GM12892 (cell line): ENCODE measurements at regions not wholly inside any gene's neighbourhood (a gene's known extent, or its start where the extent isn't known, plus 50 kb on each side); places are given as distances from the start of the nearest gene placed in this dataset.

ENCODE experiments used
- POLR2A ChIP-seq: IDR thresholded peaks from 2 replicates; pipeline ENCODE4 v1.6.1; 2011; ENCODE audit warnings: low read depth, low read length, control low read depth
- POLR2AphosphoS5 ChIP-seq: IDR thresholded peaks from 2 replicates; pipeline ENCODE4 v1.6.1; 2011; ENCODE audit warnings: low read depth, low read length, control low read depth

DNA sequence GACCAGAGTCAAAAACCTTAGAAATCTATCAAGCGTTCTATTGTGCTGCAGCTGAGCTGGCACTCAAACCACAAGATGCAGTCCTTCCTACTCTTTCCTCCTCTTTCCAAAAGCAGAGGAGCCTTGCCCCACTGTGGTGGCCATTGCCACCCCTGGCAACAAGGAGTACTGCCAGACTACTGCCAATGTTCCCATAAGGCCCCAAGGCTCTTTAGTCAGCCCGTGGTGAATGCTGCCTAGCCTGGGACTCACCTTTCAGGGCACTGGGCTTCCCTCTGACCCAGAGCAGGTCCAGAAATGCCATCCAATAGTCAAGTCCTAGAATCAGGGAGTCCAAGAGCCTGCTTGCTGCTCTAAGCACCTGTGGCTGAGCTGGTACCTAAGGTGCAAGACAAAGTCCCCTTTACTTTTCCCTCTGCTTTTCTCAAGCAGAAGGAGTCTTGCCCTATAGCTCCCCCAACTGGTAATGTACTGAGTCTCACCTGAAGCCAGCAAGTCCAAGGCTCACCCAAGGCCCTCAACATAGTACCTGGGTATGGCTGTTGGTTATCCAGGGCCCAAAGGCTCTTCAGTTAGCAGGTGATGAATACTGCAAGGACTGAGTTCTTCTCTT, 219.4 kb downstream of the ATPSCKMT start:
- TF ChIP-seq POLR2A (no peak), POLR2AphosphoS5 (no peak)
